A549 (cell line): ENCODE measurements at regions not wholly inside any gene's neighbourhood (a gene's known extent, or its start where the extent isn't known, plus 50 kb on each side); places are given as distances from the start of the nearest gene placed in this dataset.

Experiments
- BHLHE40 ChIP-seq: IDR thresholded peaks from 2 replicates; pipeline ENCODE4 v1.6.1; 2012; ENCODE audit warnings: low read depth, low read length, inconsistent platforms
- CHD4 ChIP-seq: fragments of 200-600 bp; sonication (generic); IDR thresholded peaks from 2 replicates; pipeline ENCODE4 v1.6.1; 2016; ENCODE audit warnings: antibody characterized with exemption, mild to moderate bottlenecking, borderline replicate concordance
- CTCF ChIP-seq: fragments of >200 bp; sonication (Bioruptor Twin); formaldehyde crosslinking; IDR thresholded peaks from 3 replicates; pipeline ENCODE4 v1.5.1; 2016
- E2F6 ChIP-seq: IDR thresholded peaks from 2 replicates; pipeline ENCODE4 v1.6.1; 2012; ENCODE audit warnings: low read depth, borderline replicate concordance
- JUNB ChIP-seq: fragments of >200 bp; sonication (Bioruptor Twin); formaldehyde crosslinking; IDR thresholded peaks from 2 replicates; pipeline ENCODE4 v1.6.1; 2016
- MAX ChIP-seq: IDR thresholded peaks from 2 replicates; pipeline ENCODE4 v1.6.1; 2012
- NPAS2 ChIP-seq: fragments of 250-450 bp; sonication (Bioruptor Pico); IDR thresholded peaks from 2 replicates; pipeline ENCODE4 v1.8.0; 2022; ENCODE audit warnings: mild to moderate bottlenecking, moderate library complexity, borderline replicate concordance
- POLR2A ChIP-seq: IDR thresholded peaks from 2 replicates; pipeline ENCODE4 v1.6.1; 2012; ENCODE audit warnings: mild to moderate bottlenecking, low read length
- POLR2AphosphoS2 ChIP-seq: conservative IDR thresholded peaks from 2 replicates; pipeline ENCODE4 v1.6.1; 2012; ENCODE audit warnings: low read length, improper control_type of control experiment, inconsistent platforms
- RFX5 ChIP-seq: fragments of 450-650 bp; IDR thresholded peaks from 2 replicates; pipeline ENCODE4 v1.7.1; 2014; ENCODE audit warnings: antibody characterized with exemption, mild to moderate bottlenecking, moderate library complexity
- USF2 ChIP-seq: fragments of 450-650 bp; IDR thresholded peaks from 2 replicates; pipeline ENCODE4 v1.6.1; 2014; ENCODE audit warnings: antibody characterized with exemption
- ZNF302 ChIP-seq: fragments of 250-450 bp; sonication (Bioruptor Pico); IDR thresholded peaks from 2 replicates; pipeline ENCODE4 v1.9.0; 2021; ENCODE audit warnings: inconsistent platforms, mild to moderate bottlenecking, moderate library complexity

- TF ChIP-seq BHLHE40 (no peak), POLR2AphosphoS2 (no peak), CTCF (no peak), JUNB (no peak), CHD4 (no peak), POLR2A (no peak), RFX5 (no peak), MAX (no peak), NPAS2 (CRISPR knock-in tag) (no peak), ZNF302 (CRISPR knock-in tag) (no peak), USF2 (no peak), E2F6 (no peak)
These were observed 87.8 kb upstream of the APC start for GRCh38 chr5:112649882-112650281.
